Choroid plexus epithelial cell (primary cell): ENCODE measurements at regions not wholly inside any gene's neighbourhood (a gene's known extent, or its start where the extent isn't known, plus 50 kb on each side); places are given as distances from the start of the nearest gene placed in this dataset.

Experiments used
- DNase-seq: peaks from one replicate; pipeline ENCODE4 v3.0.0-alpha.2; 2010; ENCODE audit warnings: low read depth
- H3K4me3 ChIP-seq: 2 replicates; pipeline ENCODE4 v1.5.1; 2011; ENCODE audit warnings: low read depth, mild to moderate bottlenecking, control low read depth, low read length, moderate library complexity
- TF ChIP-seq, protein P1 (sequence below): conservative IDR thresholded peaks from 2 replicates; pipeline ENCODE4 v1.5.1; 2011; ENCODE audit warnings: low read depth, mild to moderate bottlenecking, control low read depth, inconsistent platforms, low read length, moderate library complexity

DNA sequence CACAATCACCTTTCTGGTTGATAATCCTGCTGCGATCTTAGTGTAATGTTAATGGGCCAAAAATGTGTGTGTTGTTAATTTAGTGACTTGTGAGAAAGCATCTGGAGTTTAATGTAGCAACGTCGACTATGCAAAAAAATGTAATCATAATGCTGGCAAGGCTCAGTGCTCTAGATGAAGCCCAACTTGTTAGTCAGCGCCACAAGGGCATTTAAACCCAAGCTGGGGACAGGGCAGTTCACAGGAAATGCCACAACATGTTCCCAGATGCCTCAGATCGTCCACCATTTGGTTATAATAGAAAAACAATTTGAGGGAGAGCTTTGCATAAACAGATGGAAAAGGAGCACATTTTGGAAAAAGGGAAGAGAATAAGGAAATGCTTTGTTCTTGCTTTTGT, 585.4 kb upstream of the PLXNA2 start:
- TF ChIP-seq, protein P1, sequence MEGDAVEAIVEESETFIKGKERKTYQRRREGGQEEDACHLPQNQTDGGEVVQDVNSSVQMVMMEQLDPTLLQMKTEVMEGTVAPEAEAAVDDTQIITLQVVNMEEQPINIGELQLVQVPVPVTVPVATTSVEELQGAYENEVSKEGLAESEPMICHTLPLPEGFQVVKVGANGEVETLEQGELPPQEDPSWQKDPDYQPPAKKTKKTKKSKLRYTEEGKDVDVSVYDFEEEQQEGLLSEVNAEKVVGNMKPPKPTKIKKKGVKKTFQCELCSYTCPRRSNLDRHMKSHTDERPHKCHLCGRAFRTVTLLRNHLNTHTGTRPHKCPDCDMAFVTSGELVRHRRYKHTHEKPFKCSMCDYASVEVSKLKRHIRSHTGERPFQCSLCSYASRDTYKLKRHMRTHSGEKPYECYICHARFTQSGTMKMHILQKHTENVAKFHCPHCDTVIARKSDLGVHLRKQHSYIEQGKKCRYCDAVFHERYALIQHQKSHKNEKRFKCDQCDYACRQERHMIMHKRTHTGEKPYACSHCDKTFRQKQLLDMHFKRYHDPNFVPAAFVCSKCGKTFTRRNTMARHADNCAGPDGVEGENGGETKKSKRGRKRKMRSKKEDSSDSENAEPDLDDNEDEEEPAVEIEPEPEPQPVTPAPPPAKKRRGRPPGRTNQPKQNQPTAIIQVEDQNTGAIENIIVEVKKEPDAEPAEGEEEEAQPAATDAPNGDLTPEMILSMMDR = no peak
- no peak overlapping the region for H3K4me3 ChIP-seq
- no peak for DNase-seq

DNA sequence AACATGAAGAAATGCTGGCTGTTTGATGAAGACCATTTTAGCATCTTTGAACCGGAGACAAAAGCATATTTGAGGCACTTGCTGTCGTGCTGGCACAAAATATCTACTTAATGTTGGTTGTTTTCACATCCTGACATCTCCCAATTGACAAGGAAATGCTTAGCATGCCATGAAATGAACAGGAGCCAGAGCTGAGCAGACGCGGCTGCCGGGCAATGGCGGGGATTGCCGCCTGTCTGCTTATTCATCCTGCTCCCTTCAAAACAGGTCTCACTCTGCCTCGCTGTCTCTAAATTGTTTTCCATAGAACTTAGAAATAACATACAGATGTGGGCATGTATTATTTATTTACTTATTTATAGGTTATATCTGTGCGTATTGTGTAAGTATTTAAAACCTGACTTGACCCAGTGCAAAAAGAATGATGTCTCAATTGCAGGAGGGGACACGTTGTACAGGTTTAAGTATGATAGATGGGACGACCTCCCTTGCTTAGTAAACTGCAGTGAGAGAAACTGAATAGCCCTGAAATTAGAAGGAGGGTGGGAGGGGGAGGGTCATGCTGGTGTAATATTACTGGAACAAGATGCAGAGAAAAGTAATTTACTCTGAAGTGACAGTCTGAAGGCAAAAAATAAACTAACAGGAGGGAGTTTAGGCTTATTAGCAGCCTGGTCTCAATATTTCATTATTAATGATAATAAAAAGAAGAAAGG, 590.4 kb upstream of the PLXNA2 start:
- peak; percentile 2 for DNase-seq
- TF ChIP-seq, protein P1 = no peak

DNA sequence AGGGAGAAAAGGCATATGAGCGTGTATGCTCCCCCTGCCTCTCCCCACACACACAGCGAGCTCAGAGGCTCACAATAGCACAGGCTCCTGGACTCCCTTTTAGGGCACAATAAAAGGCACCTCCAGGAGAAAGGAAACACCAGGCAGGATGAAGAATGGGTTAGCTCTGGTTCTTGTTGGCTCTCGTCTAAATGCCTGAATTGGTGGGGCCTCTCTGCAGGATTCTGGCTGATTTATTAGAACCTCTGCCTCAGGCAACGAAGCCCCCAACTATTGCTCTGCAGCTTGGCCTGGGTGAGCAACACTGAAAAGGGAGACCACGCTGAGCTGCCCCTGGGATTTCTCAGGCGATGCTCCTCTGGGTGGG, 590.9 kb upstream of the PLXNA2 start:
- no peak for DNase-seq
- TF ChIP-seq, protein P1 = no peak
- no peak overlapping the region for H3K4me3 ChIP-seq

More for the DNA sequence above, 590.4 kb upstream of the PLXNA2 start:
- H3K4me3 ChIP-seq = no peak overlapping the region

DNA sequence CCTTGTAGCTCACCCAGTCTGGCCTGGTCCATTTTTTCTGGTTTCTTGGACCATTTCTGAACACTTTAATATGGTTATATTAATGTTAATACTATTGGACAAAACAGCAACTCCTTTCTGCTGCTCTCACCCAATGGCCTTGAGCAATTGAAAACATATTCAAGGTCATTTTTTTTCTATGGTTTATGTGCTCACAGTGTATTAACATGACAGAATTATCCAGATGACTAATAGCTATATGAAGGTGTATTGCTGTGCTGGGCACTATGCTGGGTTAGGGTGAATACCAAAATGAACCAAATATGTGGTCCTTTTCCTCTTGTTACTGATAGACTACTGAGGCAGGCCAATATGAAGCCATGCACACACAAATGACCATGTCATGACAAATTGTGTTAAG, 591.6 kb upstream of the PLXNA2 start:
- TF ChIP-seq, protein P1 = no peak
- H3K4me3 ChIP-seq = no peak overlapping the region
- no peak for DNase-seq

DNA sequence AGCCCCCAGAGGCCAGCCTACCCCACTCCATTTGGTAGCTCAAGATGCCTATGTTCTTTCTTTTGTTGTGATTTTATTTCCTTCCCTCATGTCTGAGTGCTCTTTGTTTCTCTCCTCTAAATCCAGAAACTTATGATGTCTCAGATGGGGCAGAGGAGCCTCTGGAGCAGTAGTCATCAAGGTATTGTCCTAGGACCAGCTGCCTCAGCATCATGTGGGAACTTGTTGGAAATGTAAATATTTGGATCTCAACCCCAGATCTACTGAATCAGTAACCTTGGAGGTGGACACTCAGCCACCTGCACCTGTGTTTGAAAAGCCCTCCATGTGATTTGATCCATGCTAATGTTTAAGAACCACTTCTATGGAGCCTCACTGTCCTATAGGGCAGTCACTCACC, 593.1 kb upstream of the PLXNA2 start:
- TF ChIP-seq, protein P1 = no peak
- DNase-seq = no peak
- H3K4me3 ChIP-seq = no peak overlapping the region

DNA sequence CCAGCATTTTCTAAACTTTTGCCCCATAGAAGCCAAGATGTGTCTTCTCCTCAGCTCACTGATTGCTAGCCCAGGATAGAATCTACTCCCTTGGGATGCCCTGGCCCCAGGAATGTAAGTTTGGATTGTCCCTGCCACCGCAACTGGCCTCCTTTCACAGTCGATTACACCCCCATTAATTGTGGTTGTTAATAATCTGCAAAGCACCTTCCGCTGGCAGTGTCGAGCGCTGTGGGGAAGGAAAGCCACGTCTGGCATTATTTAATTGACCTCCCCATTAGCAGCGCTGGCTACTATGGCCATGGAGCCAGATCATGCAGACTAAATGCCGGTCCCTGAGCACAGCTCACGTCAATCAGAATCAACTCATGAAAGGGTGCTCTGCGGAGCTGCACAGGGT, 597.3 kb upstream of the PLXNA2 start:
- no peak overlapping the region for H3K4me3 ChIP-seq
- TF ChIP-seq, protein P1 = no peak
- no peak for DNase-seq

DNA sequence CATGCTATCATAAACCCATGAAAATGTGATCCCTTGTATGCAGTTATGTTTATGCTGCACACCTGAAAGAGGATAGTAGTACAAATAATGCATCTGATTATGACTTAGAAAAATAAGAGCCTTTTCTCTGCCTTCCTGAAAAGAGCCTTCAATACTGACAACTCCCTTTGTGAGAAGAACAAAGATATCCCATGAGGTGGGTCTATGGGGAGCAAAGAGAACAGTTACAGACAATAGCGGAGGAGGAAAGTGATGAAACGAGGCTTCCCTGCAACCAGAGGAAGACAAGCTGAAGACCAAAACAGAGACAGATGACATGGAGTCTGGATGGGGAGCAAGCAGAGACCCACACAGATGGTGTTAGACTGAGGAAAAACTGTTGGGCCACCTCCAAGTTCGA, 598.3 kb upstream of the PLXNA2 start:
- TF ChIP-seq, protein P1 = no peak
- DNase-seq = no peak
- H3K4me3 ChIP-seq = no peak overlapping the region
